ENCODE measurements at regions not wholly inside any gene's neighbourhood (a gene's known extent, or its start where the extent isn't known, plus 50 kb on each side); places are given as distances from the start of the nearest gene placed in this dataset.

DNA sequence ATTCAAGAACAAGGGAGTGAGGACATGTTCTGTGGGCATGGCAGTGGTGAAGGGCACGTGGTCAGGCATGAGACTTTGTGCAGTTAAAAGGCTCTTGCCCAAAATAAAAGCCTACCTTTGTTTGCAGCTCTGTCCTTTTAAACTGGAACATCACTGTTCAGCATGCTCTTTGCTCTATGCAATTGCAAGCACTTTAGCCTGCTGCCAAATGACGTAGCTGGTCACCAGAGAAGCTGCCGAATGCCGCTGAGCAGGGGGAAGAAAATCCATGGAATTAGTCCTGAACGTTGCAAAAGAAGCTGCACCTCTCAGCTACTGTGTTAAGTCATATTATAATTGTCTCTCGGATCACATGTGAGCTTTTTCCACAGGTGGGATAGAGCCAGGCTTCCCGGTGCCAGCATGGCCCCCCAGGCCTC is 176.3 kb upstream of the DIO2 start:
- DNase-seq = no peak
- Histone ChIP-seq H3K79me2 (ENCODE audit: insufficient read depth) (no peaks in the 10 kb centered on the region), H3K9me2 (no peaks in the 10 kb centered on the region), H4K20me1 (ENCODE audit: insufficient read depth) (no peaks in the 10 kb centered on the region), H3F3A (replicated peaks; ENCODE audit: insufficient read depth) (peaks cover 19% of the 10 kb centered on the region), H3K4me1 (ENCODE audit: control insufficient read depth in 1 of 2, insufficient read depth in 2 of 2, low read depth in 1 of 2, low read length in 1 of 2) (peaks cover 0 to 18% of the 10 kb centered on the region in 2 experiments; a peak in 2 of 4 replicates), H2AFZ (ENCODE audit: low read depth) (no peak overlapping the region), H3K4me3 (ENCODE audit: low read depth in 2 of 2, low read length in 1 of 2) (no peak overlapping the region), H3K9ac (no peak overlapping the region), H3K9me3 (no peaks in the 10 kb centered on the region), H3K36me3 (replicated peaks in 1 of 2; ENCODE audit: control insufficient read depth in 1 of 2, insufficient read depth in 2 of 2, low read length in 1 of 2) (no peaks in the 10 kb centered on the region), H3K27ac (ENCODE audit: low read depth in 2 of 2, low read length in 1 of 2) (peak overlapping the region in 1 of 2 experiments; percentile 77; a peak in 1 of 4 replicates), H3K4me2 (no peak overlapping the region), H3K27me3 (ENCODE audit: insufficient read depth) (no peaks in the 10 kb centered on the region)
- CTCF ChIA-PET = no interaction called here
- POLR2A ChIA-PET = no interaction called here
- TF ChIP-seq RFX5 (IDR thresholded peaks at IDR 0.05; ENCODE audit: low read length) (no peak), GATA2 (CRISPR knock-in tag; IDR thresholded peaks at IDR 0.05) (no peak), TEAD4 (IDR thresholded peaks at IDR 0.05; ENCODE audit: borderline replicate concordance, insufficient read depth) (no peak), RCOR1 (IDR thresholded peaks at IDR 0.05; ENCODE audit: low read length) (no peak), FOXJ3 (CRISPR knock-in tag; IDR thresholded peaks at IDR 0.05) (no peak), NFIC (IDR thresholded peaks at IDR 0.05; ENCODE audit: borderline replicate concordance) (no peak), POLR2AphosphoS5 (IDR thresholded peaks at IDR 0.05; ENCODE audit: low read depth, low read length) (no peak), ELF1 (IDR thresholded peaks at IDR 0.05) (no peak), MXI1 (IDR thresholded peaks at IDR 0.05; ENCODE audit: low read depth, low read length) (no peak), YY1 (IDR thresholded peaks at IDR 0.05; ENCODE audit: low read depth) (no peak)
- TF ChIP-seq, protein P1, sequence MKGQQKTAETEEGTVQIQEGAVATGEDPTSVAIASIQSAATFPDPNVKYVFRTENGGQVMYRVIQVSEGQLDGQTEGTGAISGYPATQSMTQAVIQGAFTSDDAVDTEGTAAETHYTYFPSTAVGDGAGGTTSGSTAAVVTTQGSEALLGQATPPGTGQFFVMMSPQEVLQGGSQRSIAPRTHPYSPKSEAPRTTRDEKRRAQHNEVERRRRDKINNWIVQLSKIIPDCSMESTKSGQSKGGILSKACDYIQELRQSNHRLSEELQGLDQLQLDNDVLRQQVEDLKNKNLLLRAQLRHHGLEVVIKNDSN (IDR thresholded peaks at IDR 0.05; ENCODE audit: borderline replicate concordance, low read depth) = no peak
- TF ChIP-seq, protein P2, sequence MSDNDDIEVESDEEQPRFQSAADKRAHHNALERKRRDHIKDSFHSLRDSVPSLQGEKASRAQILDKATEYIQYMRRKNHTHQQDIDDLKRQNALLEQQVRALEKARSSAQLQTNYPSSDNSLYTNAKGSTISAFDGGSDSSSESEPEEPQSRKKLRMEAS (IDR thresholded peaks at IDR 0.05; ENCODE audit: low read depth) = no peak
- TF ChIP-seq, protein P3, sequence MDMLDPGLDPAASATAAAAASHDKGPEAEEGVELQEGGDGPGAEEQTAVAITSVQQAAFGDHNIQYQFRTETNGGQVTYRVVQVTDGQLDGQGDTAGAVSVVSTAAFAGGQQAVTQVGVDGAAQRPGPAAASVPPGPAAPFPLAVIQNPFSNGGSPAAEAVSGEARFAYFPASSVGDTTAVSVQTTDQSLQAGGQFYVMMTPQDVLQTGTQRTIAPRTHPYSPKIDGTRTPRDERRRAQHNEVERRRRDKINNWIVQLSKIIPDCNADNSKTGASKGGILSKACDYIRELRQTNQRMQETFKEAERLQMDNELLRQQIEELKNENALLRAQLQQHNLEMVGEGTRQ (IDR thresholded peaks at IDR 0.05; ENCODE audit: borderline replicate concordance, low read depth, low read length) = no peak
- WGBS (ENCODE audit: low lambda C conversion rate) = 70% methylated on average over 7 of the region's 7 CpGs

DNA sequence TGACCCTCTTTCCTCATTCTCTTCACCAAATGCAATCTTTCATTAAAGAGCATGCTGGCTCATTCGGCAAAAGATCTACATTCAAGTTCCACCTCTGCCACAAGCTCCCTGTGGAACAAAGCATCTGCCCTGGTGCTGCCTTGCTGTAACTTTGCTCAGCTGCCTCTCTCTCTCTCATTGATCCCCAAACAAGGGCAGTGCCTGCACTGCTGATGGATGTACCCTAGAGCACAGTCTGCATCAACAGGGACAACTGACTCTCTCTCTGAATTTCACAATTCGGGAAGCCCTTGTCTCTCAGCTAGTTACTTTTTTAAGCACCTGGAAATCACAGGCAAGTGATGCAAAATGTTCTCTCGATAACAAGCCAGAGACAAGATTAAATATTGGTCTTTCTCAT is 174.0 kb upstream of the DIO2 start:
- no peak overlapping the region for H3K27ac ChIP-seq (ENCODE audit: low read depth in 2 of 2, low read length in 1 of 2)
- WGBS (ENCODE audit: low lambda C conversion rate) = 63% methylated on average over 3 of the region's 3 CpGs
- H4K20me1 ChIP-seq (ENCODE audit: insufficient read depth) = no peaks in the 10 kb centered on the region
- TF ChIP-seq FOXM1 (IDR thresholded peaks at IDR 0.05; ENCODE audit: low read depth) = no peak
- TF ChIP-seq, protein P4, sequence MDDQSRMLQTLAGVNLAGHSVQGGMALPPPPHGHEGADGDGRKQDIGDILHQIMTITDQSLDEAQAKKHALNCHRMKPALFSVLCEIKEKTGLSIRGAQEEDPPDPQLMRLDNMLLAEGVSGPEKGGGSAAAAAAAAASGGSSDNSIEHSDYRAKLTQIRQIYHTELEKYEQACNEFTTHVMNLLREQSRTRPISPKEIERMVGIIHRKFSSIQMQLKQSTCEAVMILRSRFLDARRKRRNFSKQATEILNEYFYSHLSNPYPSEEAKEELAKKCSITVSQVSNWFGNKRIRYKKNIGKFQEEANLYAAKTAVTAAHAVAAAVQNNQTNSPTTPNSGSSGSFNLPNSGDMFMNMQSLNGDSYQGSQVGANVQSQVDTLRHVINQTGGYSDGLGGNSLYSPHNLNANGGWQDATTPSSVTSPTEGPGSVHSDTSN (IDR thresholded peaks at IDR 0.05) = no peak
- TF ChIP-seq, protein P3 (IDR thresholded peaks at IDR 0.05; ENCODE audit: borderline replicate concordance, low read depth, low read length) = no peak
- TF ChIP-seq, protein P5, sequence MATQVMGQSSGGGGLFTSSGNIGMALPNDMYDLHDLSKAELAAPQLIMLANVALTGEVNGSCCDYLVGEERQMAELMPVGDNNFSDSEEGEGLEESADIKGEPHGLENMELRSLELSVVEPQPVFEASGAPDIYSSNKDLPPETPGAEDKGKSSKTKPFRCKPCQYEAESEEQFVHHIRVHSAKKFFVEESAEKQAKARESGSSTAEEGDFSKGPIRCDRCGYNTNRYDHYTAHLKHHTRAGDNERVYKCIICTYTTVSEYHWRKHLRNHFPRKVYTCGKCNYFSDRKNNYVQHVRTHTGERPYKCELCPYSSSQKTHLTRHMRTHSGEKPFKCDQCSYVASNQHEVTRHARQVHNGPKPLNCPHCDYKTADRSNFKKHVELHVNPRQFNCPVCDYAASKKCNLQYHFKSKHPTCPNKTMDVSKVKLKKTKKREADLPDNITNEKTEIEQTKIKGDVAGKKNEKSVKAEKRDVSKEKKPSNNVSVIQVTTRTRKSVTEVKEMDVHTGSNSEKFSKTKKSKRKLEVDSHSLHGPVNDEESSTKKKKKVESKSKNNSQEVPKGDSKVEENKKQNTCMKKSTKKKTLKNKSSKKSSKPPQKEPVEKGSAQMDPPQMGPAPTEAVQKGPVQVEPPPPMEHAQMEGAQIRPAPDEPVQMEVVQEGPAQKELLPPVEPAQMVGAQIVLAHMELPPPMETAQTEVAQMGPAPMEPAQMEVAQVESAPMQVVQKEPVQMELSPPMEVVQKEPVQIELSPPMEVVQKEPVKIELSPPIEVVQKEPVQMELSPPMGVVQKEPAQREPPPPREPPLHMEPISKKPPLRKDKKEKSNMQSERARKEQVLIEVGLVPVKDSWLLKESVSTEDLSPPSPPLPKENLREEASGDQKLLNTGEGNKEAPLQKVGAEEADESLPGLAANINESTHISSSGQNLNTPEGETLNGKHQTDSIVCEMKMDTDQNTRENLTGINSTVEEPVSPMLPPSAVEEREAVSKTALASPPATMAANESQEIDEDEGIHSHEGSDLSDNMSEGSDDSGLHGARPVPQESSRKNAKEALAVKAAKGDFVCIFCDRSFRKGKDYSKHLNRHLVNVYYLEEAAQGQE (IDR thresholded peaks at IDR 0.05; ENCODE audit: low read depth, low read length) = no peak
- no peak for TF ChIP-seq MXI1 (IDR thresholded peaks at IDR 0.05; ENCODE audit: low read depth, low read length)
- H3K79me2 ChIP-seq (ENCODE audit: insufficient read depth) = no peaks in the 10 kb centered on the region
- H3K9ac ChIP-seq = no peak overlapping the region
- H3K4me1 ChIP-seq (ENCODE audit: control insufficient read depth in 1 of 2, insufficient read depth in 2 of 2, low read depth in 1 of 2, low read length in 1 of 2) = peaks cover 0 to 14% of the 10 kb centered on the region in 2 experiments; a peak in 2 of 4 replicates
- no peak overlapping the region for H3K4me3 ChIP-seq (ENCODE audit: low read depth in 2 of 2, low read length in 1 of 2)
- H3K9me3 ChIP-seq = no peaks in the 10 kb centered on the region
- H2AFZ ChIP-seq (ENCODE audit: low read depth) = no peak overlapping the region
- peaks cover 16% of the 10 kb centered on the region for H3F3A ChIP-seq (replicated peaks; ENCODE audit: insufficient read depth)
- ChIA-PET POLR2A (no interaction called here), CTCF (interaction anchor here (0.6 kb wide), 1 partner anchor 32 kb away, joined by 3 read pairs; no protein-coding TSS in a partner anchor)
- no peaks in the 10 kb centered on the region for H3K9me2 ChIP-seq
- H3K4me2 ChIP-seq = no peak overlapping the region
- no peak for DNase-seq
- no peaks in the 10 kb centered on the region for H3K36me3 ChIP-seq (replicated peaks in 1 of 2; ENCODE audit: control insufficient read depth in 1 of 2, insufficient read depth in 2 of 2, low read length in 1 of 2)
- H3K27me3 ChIP-seq (ENCODE audit: insufficient read depth) = no peaks in the 10 kb centered on the region
